ENCODE measurements at regions not wholly inside any gene's neighbourhood (a gene's known extent, or its start where the extent isn't known, plus 50 kb on each side); places are given as distances from the start of the nearest gene placed in this dataset.
"Not testable (repeated sequence)": the region's sequence is repeated elsewhere in the genome, so short reads cannot be mapped to it uniquely, and the experiment has no call there.

DNA sequence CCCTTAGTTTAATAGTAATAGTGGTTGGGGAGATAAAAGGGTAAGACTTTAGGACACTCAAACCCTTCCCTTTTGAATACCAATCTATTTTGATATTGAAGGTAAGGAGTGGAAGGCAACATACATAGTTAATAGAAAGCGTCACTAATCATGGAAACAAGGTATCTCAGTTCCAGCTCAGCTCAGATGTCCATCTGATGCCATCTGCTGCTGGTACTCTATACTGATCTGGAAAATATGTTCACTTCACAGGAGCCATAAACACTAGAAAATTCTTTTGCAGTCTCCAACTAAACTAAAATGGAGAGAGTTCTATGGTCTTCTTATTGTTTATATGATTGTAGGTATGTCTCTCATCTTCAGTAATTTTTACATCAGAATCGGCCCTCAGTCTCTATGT, 1777.1 kb downstream of the OTOL1 start:
- H3K4me3 Mint-ChIP-seq: no peak overlapping the region
- H3K27me3 Mint-ChIP-seq (ENCODE audit: low read depth): no peaks in the 10 kb centered on the region
- DNase-seq: no peak
- H3K9me3 Mint-ChIP-seq: peaks cover 11% of the 10 kb centered on the region
- no peak for ATAC-seq
- no peaks in the 10 kb centered on the region for H3K4me1 Mint-ChIP-seq (ENCODE audit: low read depth)
- no peaks in the 10 kb centered on the region for H3K36me3 Mint-ChIP-seq (ENCODE audit: insufficient read depth)

DNA sequence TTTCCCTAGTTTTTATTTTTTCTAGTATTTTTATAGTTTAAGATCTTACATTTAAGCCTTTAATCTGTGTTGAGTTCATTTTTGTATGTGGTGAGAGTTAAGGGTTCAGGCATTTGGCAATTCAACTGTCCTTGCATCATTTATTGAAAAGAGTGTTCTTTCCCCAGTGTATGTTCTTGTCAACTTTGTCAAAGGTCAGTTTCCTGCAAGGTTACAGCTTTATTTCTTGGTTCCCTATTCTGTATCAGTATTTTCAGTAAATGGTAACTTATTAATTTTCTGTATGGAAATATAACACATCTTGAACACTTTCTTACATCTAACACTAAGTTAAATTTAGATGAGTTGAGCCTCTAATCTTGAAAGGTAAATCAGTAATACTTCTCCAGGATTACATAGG, 1770.1 kb downstream of the OTOL1 start:
- H3K4me3 Mint-ChIP-seq: no peak overlapping the region
- DNase-seq (no peak), ATAC-seq (no peak)
- H3K36me3 Mint-ChIP-seq (ENCODE audit: insufficient read depth): no peaks in the 10 kb centered on the region
- H3K4me1 Mint-ChIP-seq (ENCODE audit: low read depth): no peaks in the 10 kb centered on the region
- no peaks in the 10 kb centered on the region for H3K27me3 Mint-ChIP-seq (ENCODE audit: low read depth)
- H3K9me3 Mint-ChIP-seq: peaks cover 22% of the 10 kb centered on the region

GRCh38 chr3:163261618-163262017, 1765.0 kb downstream of the OTOL1 start:
- Mint-ChIP-seq H3K4me3 (no peak overlapping the region), H3K4me1 (ENCODE audit: low read depth) (no peaks in the 10 kb centered on the region)

DNA sequence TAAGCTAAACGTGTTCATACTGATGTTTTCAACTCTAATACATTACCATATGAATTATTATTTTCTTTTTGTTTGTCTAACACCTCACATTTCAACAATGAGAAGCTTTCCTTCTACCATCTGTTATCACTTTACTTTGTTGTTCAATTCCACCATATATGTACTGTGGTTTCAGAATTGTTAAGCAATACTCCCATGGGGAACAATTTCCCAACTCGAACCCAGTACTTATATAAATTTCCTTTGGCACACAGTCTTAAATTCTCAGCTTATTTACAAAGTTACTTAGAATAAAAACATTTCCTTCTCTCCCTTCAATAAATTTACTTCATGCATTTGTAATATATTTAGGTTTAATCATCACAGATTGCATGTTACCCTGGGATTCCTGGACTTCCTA, 1764.4 kb downstream of the OTOL1 start:
- ATAC-seq (no peak), DNase-seq (no peak)
- H3K27me3 Mint-ChIP-seq (ENCODE audit: low read depth): no peaks in the 10 kb centered on the region
- H3K36me3 Mint-ChIP-seq (ENCODE audit: insufficient read depth): no peaks in the 10 kb centered on the region
- no peaks in the 10 kb centered on the region for H3K4me1 Mint-ChIP-seq (ENCODE audit: low read depth)
- H3K4me3 Mint-ChIP-seq: no peak overlapping the region
- H3K9me3 Mint-ChIP-seq: peaks cover 12% of the 10 kb centered on the region

More at GRCh38 chr3:163261618-163262017, 1765.0 kb downstream of the OTOL1 start:
- Mint-ChIP-seq H3K36me3 (ENCODE audit: insufficient read depth) (no peaks in the 10 kb centered on the region), H3K9me3 (peaks cover 12% of the 10 kb centered on the region), H3K27me3 (ENCODE audit: low read depth) (no peaks in the 10 kb centered on the region)
- DNase-seq (no peak), ATAC-seq (no peak)

- Mint-ChIP-seq H3K27me3 (ENCODE audit: low read depth) (no peaks in the 10 kb centered on the region), H3K4me1 (ENCODE audit: low read depth) (no peaks in the 10 kb centered on the region), H3K36me3 (ENCODE audit: insufficient read depth) (no peaks in the 10 kb centered on the region), H3K4me3 (no peak overlapping the region), H3K9me3 (peaks cover 4% of the 10 kb centered on the region)
- no peak for ATAC-seq
- DNase-seq: no peak
These were observed 1721.7 kb downstream of the OTOL1 start for GRCh38 chr3:163218336-163218735.

GRCh38 chr3:163213838-163214237, 1717.2 kb downstream of the OTOL1 start:
- Mint-ChIP-seq H3K27me3 (ENCODE audit: low read depth) (no peaks in the 10 kb centered on the region), H3K4me3 (no peak overlapping the region), H3K9me3 (peaks cover 1% of the 10 kb centered on the region), H3K36me3 (ENCODE audit: insufficient read depth) (no peaks in the 10 kb centered on the region), H3K4me1 (ENCODE audit: low read depth) (no peaks in the 10 kb centered on the region)
- ATAC-seq (no peak), DNase-seq (no peak)

DNA sequence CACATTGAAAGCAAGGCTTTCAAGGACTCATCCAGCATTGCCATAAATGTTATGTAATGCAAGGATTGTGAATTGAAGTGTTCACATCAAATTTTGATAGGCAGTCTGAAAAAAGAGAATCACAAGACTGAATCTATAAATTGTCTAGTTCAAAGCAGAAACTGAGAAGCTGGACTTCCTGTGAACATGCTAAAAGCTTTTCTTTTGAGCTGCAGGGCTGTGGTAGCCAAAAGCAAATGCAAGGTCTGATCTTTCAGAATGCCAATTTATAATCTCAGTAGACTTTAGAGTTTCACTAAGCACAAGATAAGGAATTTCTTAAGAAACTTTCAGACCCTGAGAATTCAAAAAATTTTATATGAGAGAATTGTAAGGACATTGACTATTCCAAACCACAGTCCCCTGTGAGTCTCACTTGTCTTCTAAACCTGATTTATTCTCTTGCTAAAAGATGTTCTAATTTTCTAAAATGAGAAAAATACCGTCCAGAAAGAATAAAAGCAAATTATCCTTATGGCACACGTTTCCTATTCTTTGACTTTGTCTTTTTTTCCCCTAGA, 1700.3 kb downstream of the OTOL1 start:
- ATAC-seq: no peak
- H3K27me3 Mint-ChIP-seq (ENCODE audit: low read depth): no peaks in the 10 kb centered on the region
- H3K36me3 Mint-ChIP-seq (ENCODE audit: insufficient read depth): no peaks in the 10 kb centered on the region
- no peak for DNase-seq
- no peaks in the 10 kb centered on the region for H3K4me1 Mint-ChIP-seq (ENCODE audit: low read depth)
- H3K9me3 Mint-ChIP-seq: peaks cover 3% of the 10 kb centered on the region
- no peak overlapping the region for H3K4me3 Mint-ChIP-seq

- Mint-ChIP-seq H3K36me3 (ENCODE audit: insufficient read depth) (no peaks in the 10 kb centered on the region), H3K9me3 (peaks cover 3% of the 10 kb centered on the region), H3K4me1 (ENCODE audit: low read depth) (no peaks in the 10 kb centered on the region), H3K27me3 (ENCODE audit: low read depth) (no peaks in the 10 kb centered on the region), H3K4me3 (no peak overlapping the region)
- no peak for ATAC-seq
- no peak for DNase-seq
These were observed 1699.6 kb downstream of the OTOL1 start for GRCh38 chr3:163196245-163196644.

- H3K4me1 Mint-ChIP-seq (ENCODE audit: low read depth): no peaks in the 10 kb centered on the region
- no peak for DNase-seq
- H3K36me3 Mint-ChIP-seq (ENCODE audit: insufficient read depth): no peaks in the 10 kb centered on the region
- no peak for ATAC-seq
- peaks cover 22% of the 10 kb centered on the region for H3K9me3 Mint-ChIP-seq
- no peaks in the 10 kb centered on the region for H3K27me3 Mint-ChIP-seq (ENCODE audit: low read depth)
- H3K4me3 Mint-ChIP-seq: no peak overlapping the region
These were observed 1689.2 kb downstream of the OTOL1 start for GRCh38 chr3:163185721-163186350.

- no peak for ATAC-seq
- Mint-ChIP-seq H3K36me3 (ENCODE audit: insufficient read depth) (no peaks in the 10 kb centered on the region), H3K27me3 (ENCODE audit: low read depth) (no peaks in the 10 kb centered on the region), H3K9me3 (peaks cover 11% of the 10 kb centered on the region), H3K4me3 (no peak overlapping the region), H3K4me1 (ENCODE audit: low read depth) (no peaks in the 10 kb centered on the region)
- DNase-seq: no peak
These were observed 1679.4 kb downstream of the OTOL1 start for GRCh38 chr3:163175970-163176369.

- not testable (repeated sequence) for H3K27me3 Mint-ChIP-seq (ENCODE audit: low read depth); ATAC-seq
- peaks cover 15% of the 10 kb centered on the region for H3K9me3 Mint-ChIP-seq
These were observed 1675.9 kb downstream of the OTOL1 start for GRCh38 chr3:163172513-163172912.

DNA sequence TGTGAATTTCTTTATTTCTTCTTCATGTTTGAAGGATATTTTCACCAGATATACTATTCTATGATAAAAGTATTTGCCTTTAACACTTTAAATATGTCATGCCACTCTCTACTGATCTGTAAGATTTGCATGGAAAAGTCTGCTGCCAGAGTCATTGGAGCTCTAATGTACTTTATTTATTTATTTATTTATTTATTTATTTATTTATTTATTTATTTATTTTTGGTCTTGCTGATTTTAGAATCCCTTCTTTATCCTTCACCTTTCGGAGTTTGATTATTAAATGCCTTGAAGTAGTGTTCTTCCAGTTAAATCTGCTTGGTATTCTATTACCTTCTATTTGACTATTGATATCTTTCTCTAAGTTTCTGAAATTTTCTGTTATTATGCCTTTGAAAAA, 1669.6 kb downstream of the OTOL1 start:
- no peaks in the 10 kb centered on the region for H3K4me1 Mint-ChIP-seq (ENCODE audit: low read depth)
- DNase-seq (no peak), ATAC-seq (no peak)
- peaks cover 17% of the 10 kb centered on the region for H3K9me3 Mint-ChIP-seq
- no peaks in the 10 kb centered on the region for H3K27me3 Mint-ChIP-seq (ENCODE audit: low read depth)
- no peak overlapping the region for H3K4me3 Mint-ChIP-seq
- no peaks in the 10 kb centered on the region for H3K36me3 Mint-ChIP-seq (ENCODE audit: insufficient read depth)

More at GRCh38 chr3:163172513-163172912, 1675.9 kb downstream of the OTOL1 start:
- H3K4me3 Mint-ChIP-seq; H3K4me1 Mint-ChIP-seq (ENCODE audit: low read depth); H3K36me3 Mint-ChIP-seq (ENCODE audit: insufficient read depth); DNase-seq: not testable (repeated sequence)

DNA sequence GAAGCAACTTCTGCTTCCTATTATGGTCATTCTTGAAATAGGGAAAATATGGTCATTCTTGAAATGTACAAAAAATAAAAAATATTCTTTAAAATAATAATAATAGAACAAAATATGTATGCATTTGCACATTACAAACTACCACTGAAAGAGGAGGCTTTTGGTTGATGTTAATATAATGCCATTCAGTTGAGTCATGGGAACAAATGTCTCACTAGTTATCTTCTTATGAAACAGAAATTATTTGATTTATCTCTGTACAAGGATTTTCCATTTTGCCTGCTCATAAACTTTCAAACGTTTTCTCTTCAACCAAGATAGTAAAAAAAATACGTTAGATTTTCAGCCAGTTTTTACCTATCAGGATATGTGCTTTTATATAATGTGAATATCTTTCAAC, 1662.7 kb downstream of the OTOL1 start:
- DNase-seq (no peak), ATAC-seq (no peak)
- Mint-ChIP-seq H3K27me3 (ENCODE audit: low read depth) (no peaks in the 10 kb centered on the region), H3K36me3 (ENCODE audit: insufficient read depth) (no peaks in the 10 kb centered on the region), H3K4me1 (ENCODE audit: low read depth) (no peaks in the 10 kb centered on the region), H3K4me3 (no peak overlapping the region), H3K9me3 (peaks cover 17% of the 10 kb centered on the region)

DNA sequence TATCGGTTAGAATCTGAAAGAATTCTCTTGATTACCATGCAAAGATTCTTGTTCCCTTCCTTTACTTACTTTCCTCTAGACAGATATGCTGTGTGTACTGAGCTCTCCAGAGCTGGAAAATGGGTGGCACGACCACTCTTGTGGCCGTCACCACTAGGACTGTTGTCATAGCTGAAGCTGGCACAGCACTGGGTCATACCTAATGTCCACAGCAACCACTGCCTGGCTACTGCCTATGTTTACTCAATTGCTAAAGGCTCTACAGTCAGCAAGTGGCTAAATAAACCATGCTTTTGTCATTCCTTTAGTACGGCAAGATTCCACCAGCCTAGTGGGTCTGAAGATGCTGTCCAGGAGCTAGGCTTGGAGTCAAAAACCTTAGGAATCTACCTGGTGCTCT, 1643.0 kb downstream of the OTOL1 start:
- DNase-seq (no peak), ATAC-seq (no peak)
- H3K9me3 Mint-ChIP-seq: peaks cover 15% of the 10 kb centered on the region
- no peaks in the 10 kb centered on the region for H3K4me1 Mint-ChIP-seq (ENCODE audit: low read depth)
- no peak overlapping the region for H3K4me3 Mint-ChIP-seq
- H3K27me3 Mint-ChIP-seq (ENCODE audit: low read depth): no peaks in the 10 kb centered on the region
- no peaks in the 10 kb centered on the region for H3K36me3 Mint-ChIP-seq (ENCODE audit: insufficient read depth)

GRCh38 chr3:163138258-163138657, 1641.7 kb downstream of the OTOL1 start:
- H3K4me1 Mint-ChIP-seq (ENCODE audit: low read depth): no peaks in the 10 kb centered on the region
- DNase-seq (no peak), ATAC-seq (no peak)
- H3K4me3 Mint-ChIP-seq: no peak overlapping the region
- H3K9me3 Mint-ChIP-seq: peaks cover 15% of the 10 kb centered on the region
- H3K27me3 Mint-ChIP-seq (ENCODE audit: low read depth): no peaks in the 10 kb centered on the region
- no peaks in the 10 kb centered on the region for H3K36me3 Mint-ChIP-seq (ENCODE audit: insufficient read depth)

All from activated T-cell treated with anti-CD3 and anti-CD28 coated beads, Interleukin-2, amount 50 U/mL, for 4 hours (primary cell).